ENCODE measurements at regions not wholly inside any gene's neighbourhood (a gene's known extent, or its start where the extent isn't known, plus 50 kb on each side); places are given as distances from the start of the nearest gene placed in this dataset.

DNA sequence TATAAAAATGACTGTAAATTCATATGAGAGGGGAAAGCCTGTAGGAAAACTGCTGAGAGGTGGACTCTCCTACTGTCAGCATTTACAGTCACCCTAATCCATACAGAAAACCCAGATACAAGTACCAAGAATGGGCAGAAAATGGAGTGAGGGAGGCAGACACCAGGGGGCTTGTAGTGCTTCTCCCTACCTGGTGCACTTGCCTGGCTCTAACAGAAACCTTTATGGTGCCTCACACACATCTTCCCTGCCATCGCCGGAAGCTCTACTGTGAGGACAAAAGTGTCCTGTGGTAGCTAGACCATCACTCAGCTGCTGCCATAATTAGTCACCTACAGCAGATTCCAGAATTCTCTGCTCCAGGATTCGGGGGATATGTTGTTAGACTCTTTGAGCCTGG, 441.3 kb downstream of the TFAP2B start:
- TF ChIP-seq, protein P1, sequence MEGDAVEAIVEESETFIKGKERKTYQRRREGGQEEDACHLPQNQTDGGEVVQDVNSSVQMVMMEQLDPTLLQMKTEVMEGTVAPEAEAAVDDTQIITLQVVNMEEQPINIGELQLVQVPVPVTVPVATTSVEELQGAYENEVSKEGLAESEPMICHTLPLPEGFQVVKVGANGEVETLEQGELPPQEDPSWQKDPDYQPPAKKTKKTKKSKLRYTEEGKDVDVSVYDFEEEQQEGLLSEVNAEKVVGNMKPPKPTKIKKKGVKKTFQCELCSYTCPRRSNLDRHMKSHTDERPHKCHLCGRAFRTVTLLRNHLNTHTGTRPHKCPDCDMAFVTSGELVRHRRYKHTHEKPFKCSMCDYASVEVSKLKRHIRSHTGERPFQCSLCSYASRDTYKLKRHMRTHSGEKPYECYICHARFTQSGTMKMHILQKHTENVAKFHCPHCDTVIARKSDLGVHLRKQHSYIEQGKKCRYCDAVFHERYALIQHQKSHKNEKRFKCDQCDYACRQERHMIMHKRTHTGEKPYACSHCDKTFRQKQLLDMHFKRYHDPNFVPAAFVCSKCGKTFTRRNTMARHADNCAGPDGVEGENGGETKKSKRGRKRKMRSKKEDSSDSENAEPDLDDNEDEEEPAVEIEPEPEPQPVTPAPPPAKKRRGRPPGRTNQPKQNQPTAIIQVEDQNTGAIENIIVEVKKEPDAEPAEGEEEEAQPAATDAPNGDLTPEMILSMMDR (conservative IDR thresholded peaks at IDR 0.05): no peak
- TF ChIP-seq EZH2 (IDR thresholded peaks at IDR 0.05; ENCODE audit: low read depth): no peak
